ENCODE measurements at regions not wholly inside any gene's neighbourhood (a gene's known extent, or its start where the extent isn't known, plus 50 kb on each side); places are given as distances from the start of the nearest gene placed in this dataset.

DNA sequence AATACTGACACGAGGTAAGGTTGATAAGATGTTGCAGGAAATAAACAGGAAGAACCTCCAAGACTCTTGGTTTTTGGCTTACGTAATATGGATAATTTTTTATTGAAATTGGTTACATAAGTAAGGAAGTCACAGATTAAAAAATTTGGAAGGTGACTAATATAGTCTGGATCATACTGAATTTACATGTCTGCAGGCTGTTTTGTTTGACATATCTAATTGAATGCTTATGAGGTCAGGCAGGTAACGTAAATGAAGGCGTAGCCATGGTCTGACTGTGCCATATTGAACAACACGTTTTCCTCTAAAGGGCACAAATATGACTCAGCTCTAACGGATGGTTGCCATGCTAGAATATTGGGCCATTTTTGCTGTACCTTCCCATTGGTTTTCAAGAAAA is 648.1 kb upstream of the NOVA1 start:
- H3K36me3 ChIP-seq (ENCODE audit: insufficient read depth, low read length) = no peaks in the 10 kb centered on the region
- no peaks in the 10 kb centered on the region for H3K9me2 ChIP-seq (ENCODE audit: insufficient read depth, low read length)
- no peak for TF ChIP-seq EP300 (conservative IDR thresholded peaks at IDR 0.05; ENCODE audit: poor library complexity, severe bottlenecking)
- TF ChIP-seq POLR2AphosphoS5 (IDR thresholded peaks at IDR 0.05) = no peak
- TF ChIP-seq, protein P1, sequence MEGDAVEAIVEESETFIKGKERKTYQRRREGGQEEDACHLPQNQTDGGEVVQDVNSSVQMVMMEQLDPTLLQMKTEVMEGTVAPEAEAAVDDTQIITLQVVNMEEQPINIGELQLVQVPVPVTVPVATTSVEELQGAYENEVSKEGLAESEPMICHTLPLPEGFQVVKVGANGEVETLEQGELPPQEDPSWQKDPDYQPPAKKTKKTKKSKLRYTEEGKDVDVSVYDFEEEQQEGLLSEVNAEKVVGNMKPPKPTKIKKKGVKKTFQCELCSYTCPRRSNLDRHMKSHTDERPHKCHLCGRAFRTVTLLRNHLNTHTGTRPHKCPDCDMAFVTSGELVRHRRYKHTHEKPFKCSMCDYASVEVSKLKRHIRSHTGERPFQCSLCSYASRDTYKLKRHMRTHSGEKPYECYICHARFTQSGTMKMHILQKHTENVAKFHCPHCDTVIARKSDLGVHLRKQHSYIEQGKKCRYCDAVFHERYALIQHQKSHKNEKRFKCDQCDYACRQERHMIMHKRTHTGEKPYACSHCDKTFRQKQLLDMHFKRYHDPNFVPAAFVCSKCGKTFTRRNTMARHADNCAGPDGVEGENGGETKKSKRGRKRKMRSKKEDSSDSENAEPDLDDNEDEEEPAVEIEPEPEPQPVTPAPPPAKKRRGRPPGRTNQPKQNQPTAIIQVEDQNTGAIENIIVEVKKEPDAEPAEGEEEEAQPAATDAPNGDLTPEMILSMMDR (IDR thresholded peaks at IDR 0.05; ENCODE audit: poor library complexity, severe bottlenecking) = no peak
- no peak for TF ChIP-seq TAF1 (IDR thresholded peaks at IDR 0.05; ENCODE audit: low read depth)
- TF ChIP-seq, protein P2, sequence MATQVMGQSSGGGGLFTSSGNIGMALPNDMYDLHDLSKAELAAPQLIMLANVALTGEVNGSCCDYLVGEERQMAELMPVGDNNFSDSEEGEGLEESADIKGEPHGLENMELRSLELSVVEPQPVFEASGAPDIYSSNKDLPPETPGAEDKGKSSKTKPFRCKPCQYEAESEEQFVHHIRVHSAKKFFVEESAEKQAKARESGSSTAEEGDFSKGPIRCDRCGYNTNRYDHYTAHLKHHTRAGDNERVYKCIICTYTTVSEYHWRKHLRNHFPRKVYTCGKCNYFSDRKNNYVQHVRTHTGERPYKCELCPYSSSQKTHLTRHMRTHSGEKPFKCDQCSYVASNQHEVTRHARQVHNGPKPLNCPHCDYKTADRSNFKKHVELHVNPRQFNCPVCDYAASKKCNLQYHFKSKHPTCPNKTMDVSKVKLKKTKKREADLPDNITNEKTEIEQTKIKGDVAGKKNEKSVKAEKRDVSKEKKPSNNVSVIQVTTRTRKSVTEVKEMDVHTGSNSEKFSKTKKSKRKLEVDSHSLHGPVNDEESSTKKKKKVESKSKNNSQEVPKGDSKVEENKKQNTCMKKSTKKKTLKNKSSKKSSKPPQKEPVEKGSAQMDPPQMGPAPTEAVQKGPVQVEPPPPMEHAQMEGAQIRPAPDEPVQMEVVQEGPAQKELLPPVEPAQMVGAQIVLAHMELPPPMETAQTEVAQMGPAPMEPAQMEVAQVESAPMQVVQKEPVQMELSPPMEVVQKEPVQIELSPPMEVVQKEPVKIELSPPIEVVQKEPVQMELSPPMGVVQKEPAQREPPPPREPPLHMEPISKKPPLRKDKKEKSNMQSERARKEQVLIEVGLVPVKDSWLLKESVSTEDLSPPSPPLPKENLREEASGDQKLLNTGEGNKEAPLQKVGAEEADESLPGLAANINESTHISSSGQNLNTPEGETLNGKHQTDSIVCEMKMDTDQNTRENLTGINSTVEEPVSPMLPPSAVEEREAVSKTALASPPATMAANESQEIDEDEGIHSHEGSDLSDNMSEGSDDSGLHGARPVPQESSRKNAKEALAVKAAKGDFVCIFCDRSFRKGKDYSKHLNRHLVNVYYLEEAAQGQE (IDR thresholded peaks at IDR 0.05; ENCODE audit: borderline replicate concordance) = no peak
- TF ChIP-seq EZH2 (IDR thresholded peaks at IDR 0.05; ENCODE audit: borderline replicate concordance, insufficient read depth, low read length, poor library complexity, severe bottlenecking) = no peak
- TF ChIP-seq MXI1 (conservative IDR thresholded peaks at IDR 0.05; ENCODE audit: poor library complexity, severe bottlenecking) = no peak
- TF ChIP-seq RAD21 (conservative IDR thresholded peaks at IDR 0.05) = no peak
- H2AFZ ChIP-seq (ENCODE audit: low read depth, low read length) = no peak overlapping the region
- no peak overlapping the region for H3K4me2 ChIP-seq (ENCODE audit: low read length)
- H3K9ac ChIP-seq (ENCODE audit: low read length) = no peak overlapping the region
- H3K4me3 ChIP-seq (ENCODE audit: low read length) = no peak overlapping the region
- no peak overlapping the region for H3K27ac ChIP-seq (ENCODE audit: low read length)
- H3K79me2 ChIP-seq (replicated peaks; ENCODE audit: insufficient read depth, low read length) = no peaks in the 10 kb centered on the region
- H3K27me3 ChIP-seq (ENCODE audit: insufficient read depth, low read depth, low read length) = no peaks in the 10 kb centered on the region
- no peaks in the 10 kb centered on the region for H3F3A ChIP-seq (ENCODE audit: insufficient read depth, low read length, poor library complexity, severe bottlenecking)
- H4K20me1 ChIP-seq (ENCODE audit: insufficient read depth) = no peaks in the 10 kb centered on the region
- H3K9me3 ChIP-seq (ENCODE audit: low read length) = no peaks in the 10 kb centered on the region

DNA sequence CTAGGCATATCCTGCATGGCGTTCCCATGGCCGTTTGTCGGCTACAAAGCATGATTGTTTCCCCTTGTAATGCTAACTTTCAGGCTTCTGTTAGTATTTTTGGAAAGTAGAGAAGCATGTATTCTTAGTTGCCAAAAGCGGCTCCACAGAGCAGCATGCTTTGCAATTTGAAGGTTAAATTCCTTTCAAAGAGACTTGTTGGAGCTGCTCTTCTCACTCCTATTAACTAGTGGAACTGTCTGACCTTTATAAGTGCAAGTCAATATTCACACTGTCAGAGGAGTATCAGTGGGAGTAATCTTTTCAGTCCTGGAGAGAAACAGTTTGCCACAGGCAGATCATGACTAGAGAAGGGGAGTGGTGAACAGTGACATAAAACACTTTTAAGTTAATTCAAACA is 656.1 kb upstream of the NOVA1 start:
- no peak for TF ChIP-seq EP300 (conservative IDR thresholded peaks at IDR 0.05; ENCODE audit: poor library complexity, severe bottlenecking)
- TF ChIP-seq TAF1 (IDR thresholded peaks at IDR 0.05; ENCODE audit: low read depth) = no peak
- TF ChIP-seq SMC3 (conservative IDR thresholded peaks at IDR 0.05; ENCODE audit: poor library complexity) = no peak
- TF ChIP-seq MXI1 (conservative IDR thresholded peaks at IDR 0.05; ENCODE audit: poor library complexity, severe bottlenecking) = no peak
- TF ChIP-seq, protein P1 (IDR thresholded peaks at IDR 0.05; ENCODE audit: poor library complexity, severe bottlenecking) = no peak
- no peak for TF ChIP-seq EZH2 (IDR thresholded peaks at IDR 0.05; ENCODE audit: borderline replicate concordance, insufficient read depth, low read length, poor library complexity, severe bottlenecking)
- TF ChIP-seq POLR2AphosphoS5 (IDR thresholded peaks at IDR 0.05) = no peak
- no peak for TF ChIP-seq RAD21 (conservative IDR thresholded peaks at IDR 0.05)
- TF ChIP-seq, protein P2 (IDR thresholded peaks at IDR 0.05; ENCODE audit: borderline replicate concordance) = no peak
- H3K9me2 ChIP-seq (ENCODE audit: insufficient read depth, low read length) = no peaks in the 10 kb centered on the region
- no peak overlapping the region for H3K27ac ChIP-seq (ENCODE audit: low read length)
- H4K20me1 ChIP-seq (ENCODE audit: insufficient read depth) = no peaks in the 10 kb centered on the region
- no peaks in the 10 kb centered on the region for H3K79me2 ChIP-seq (replicated peaks; ENCODE audit: insufficient read depth, low read length)
- no peaks in the 10 kb centered on the region for H3K9me3 ChIP-seq (ENCODE audit: low read length)
- no peak overlapping the region for H3K4me3 ChIP-seq (ENCODE audit: low read length)
- no peak overlapping the region for H3K9ac ChIP-seq (ENCODE audit: low read length)
- H3K27me3 ChIP-seq (ENCODE audit: insufficient read depth, low read depth, low read length) = no peaks in the 10 kb centered on the region
- H3K4me2 ChIP-seq (ENCODE audit: low read length) = no peak overlapping the region
- no peak overlapping the region for H2AFZ ChIP-seq (ENCODE audit: low read depth, low read length)
- H3K36me3 ChIP-seq (ENCODE audit: insufficient read depth, low read length) = no peaks in the 10 kb centered on the region
- H3F3A ChIP-seq (ENCODE audit: insufficient read depth, low read length, poor library complexity, severe bottlenecking) = no peaks in the 10 kb centered on the region
